ENCODE measurements at regions not wholly inside any gene's neighbourhood (a gene's known extent, or its start where the extent isn't known, plus 50 kb on each side); places are given as distances from the start of the nearest gene placed in this dataset.

GRCh38 chr6:71603021-71603420 is 283.3 kb upstream of the RIMS1 start:
- TF ChIP-seq CTCF (IDR thresholded peaks at IDR 0.05; ENCODE audit: low read depth, low read length, poor library complexity, severe bottlenecking) (no peak), EZH2phosphoT487 (IDR thresholded peaks at IDR 0.05; ENCODE audit: borderline replicate concordance, low read length) (no peak)

Measured in DOHH2 (cell line).